Hippocampal formation (tissue), 2 donors: ENCODE measurements at regions not wholly inside any gene's neighbourhood (a gene's known extent, or its start where the extent isn't known, plus 50 kb on each side); places are given as distances from the start of the nearest gene placed in this dataset.
"Not testable (repeated sequence)": the region's sequence is repeated elsewhere in the genome, so short reads cannot be mapped to it uniquely, and the experiment has no call there.

Experiments
- DNase-seq, 2 donors: peaks; one replicate each; lab custom pipeline; 2025; lab: John Stamatoyannopoulos, UW

DNA sequence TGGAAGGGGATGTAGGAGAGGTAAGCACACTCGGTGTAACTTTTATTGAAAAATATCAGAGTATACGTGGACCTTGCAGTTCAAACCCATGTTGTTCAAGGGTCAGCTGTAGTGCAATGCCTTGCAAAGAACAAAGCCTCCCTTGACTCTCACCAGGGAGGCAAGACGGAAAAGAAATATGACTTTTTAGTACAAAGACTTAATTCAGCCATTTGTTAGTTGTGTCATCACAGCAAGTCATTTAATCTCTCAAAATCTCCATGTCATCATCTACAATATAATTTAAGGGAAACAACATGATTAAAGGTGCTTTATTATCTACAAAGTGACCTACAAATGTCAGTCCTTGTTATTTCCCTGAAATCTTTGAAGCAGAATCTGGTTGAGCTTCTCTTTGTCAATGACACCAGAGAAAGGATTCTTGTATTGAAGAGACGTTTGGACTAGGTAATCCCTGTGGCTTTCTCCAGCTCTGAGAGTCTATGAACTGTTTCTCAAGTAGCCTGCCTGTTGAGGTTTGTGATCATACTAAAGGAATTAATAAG, 502.8 kb downstream of the REEP3 start:
- no peak for DNase-seq

DNA sequence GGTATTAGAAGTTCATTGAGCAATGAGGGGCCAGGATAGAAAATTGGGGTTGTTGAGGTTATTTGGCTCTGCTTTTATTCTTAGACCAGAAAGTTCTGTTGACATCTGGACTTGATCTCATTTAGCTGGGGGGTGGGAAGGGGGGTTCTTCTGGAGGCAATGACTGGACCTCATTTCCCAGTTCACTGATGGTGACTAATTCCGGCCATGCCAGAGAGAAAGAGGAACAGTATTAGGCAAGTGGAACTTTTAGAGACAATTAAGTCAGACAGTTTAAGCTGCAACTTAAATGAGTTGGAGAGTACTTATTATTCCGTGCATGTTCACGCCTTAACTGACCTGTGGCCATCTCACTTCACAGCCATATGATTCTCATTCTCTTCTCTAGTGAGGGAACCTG, 512.5 kb downstream of the REEP3 start:
- DNase-seq, result no peak

GRCh38 chr10:64036321-64036930, 515.2 kb downstream of the REEP3 start:
- peak in 1 of 2 donors; percentile 35 for DNase-seq

DNA sequence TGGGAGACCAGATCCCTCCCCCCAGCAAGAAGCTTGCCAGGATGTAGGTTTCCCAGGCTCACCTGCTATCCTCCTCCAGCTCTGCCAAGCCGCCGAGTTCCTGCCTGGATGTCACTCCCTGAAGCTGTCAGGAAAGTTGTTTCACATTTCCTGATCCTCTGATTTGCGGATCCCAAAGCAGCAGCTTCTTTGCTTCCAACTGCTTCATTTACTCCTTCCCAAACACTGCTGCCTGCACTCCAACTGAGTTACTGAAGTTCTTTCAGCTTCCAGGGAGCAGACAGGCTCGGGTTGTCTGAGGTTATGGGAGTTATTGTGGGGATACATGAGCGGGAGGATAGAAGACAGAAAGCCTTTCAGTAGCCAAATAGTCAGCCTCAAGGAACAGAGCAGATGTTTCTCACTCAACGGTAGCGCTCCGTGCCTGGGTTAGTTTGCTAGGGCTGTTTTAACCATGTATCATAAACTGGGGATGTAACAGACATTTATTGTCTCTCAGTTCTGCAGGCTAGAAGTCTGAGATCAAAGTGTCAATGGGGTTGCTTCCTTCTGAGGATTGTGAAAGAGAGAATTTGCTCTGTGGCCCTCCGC, 516.0 kb downstream of the REEP3 start:
- DNase-seq, result peak in 1 of 2 donors; percentile 27

- no peak for DNase-seq
These were observed 516.9 kb downstream of the REEP3 start for GRCh38 chr10:64038107-64038506.

DNA sequence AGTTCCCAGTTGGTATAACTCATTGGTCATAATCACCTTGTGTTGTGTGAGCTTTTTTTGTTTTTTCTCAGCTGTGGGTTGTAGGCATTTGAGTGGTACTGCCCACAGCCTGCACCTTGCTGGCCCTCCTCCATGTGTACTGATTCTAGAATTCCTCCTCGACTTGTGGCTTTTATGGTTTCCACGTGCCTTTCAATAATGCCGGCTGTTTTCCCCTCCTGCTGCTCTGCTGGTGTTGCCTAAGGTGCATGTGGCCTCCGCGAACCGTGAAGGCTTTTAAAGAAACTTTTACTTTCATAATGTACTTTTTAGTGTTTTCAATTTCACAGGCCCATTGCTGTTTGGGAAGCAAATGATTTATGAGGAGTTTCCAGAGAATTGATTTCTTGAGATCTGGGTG, 518.0 kb downstream of the REEP3 start:
- no peak for DNase-seq

DNA sequence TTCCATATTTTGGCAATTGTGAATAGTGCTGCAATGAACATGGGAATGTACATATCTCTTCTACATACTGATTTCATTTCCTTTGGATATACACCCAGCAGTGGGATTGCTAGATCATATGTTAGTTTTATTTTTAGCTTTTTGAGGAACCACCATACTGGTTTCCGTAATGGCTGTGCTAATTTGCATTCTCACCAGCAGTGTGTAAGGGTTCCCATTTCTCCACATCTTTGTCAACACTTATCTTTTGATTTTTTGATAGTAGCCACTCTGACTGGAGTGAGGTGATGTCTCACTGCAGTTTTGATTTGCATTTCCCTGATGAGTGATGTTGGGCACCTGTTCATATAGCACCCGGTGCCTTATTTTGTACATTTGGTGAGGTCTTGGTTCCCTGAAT, 519.6 kb downstream of the REEP3 start:
- DNase-seq, result no peak

- peak; percentile 53 to 57 for DNase-seq
These were observed 520.2 kb downstream of the REEP3 start for GRCh38 chr10:64041185-64041988.

DNA sequence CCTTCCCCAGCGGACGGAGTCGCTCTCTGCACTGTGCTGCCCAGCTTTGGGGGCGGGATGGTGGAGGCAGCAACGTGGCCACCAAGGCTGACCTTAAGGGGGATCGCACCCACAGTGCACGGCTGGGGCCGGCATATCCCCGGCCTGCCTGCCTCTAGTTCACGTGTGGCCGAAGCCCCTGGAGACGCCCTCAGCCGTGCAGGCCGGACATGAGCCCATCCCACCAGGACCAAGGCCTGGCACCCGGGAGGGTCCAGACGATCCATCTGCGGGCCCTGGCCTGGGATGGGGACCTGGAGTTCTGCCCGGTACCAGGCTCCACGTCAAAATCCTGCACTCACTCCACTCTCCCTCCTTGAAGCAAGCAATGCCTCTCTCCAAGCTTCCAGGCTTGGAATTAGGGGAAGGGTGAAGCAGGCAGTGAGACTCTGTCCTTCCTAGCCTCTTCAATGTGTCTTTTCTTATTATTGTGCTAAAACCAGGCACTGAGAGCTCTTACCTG, 520.8 kb downstream of the REEP3 start:
- DNase-seq, result no peak

- DNase-seq, result no peak
These were observed 522.9 kb downstream of the REEP3 start for GRCh38 chr10:64044098-64044497.

DNA sequence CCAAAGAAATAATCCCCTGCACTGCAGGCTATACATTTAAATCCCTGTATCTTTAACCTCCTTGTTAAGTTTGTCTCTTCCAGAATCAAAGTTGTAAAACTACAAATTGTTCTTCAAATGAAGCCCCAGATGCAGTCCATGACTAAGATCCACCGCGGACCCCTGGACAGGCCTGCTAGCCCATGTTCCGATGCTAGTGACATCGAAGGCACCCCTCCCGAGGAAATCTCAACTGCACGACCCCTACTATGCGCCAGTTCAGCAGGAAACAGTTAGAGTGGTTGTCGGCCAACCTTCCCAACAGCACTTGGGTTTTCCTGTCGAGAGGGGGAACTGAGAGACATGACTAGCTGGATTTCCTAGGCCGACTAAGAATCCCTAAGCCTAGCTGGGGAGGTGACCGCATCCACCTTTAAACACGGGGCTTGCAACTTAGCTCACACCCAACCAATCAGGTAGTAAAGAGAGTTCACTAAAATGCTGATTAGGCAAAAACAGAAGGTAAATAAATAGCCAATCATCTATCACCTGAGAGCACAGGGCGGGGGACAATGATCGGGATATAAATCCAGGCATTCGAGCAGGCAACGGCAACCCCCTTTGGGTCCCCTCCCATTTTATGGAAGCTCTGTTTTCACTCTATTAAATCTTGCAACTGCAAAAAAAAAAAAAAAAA, 523.9 kb downstream of the REEP3 start:
- not testable (repeated sequence) for DNase-seq

DNA sequence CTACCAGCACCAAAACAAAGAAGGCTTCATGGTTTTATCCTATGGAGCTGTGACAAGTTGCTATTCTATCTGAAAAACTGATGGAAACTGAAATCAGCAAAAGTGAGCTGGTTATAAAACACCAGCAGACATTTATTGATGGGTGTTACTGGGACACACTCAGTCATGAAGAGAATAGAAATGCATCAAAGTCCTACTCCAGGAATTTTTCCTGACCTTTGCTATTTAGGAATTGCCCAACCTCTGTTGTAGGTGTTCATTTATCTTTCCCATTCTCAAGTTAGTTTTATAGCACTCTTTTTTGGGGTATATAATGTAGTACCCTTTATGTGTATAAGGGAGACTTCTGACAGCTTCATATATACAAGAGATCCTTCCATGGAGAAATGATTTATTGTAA, 533.2 kb downstream of the REEP3 start:
- DNase-seq, result no peak

GRCh38 chr10:64059884-64060283, 538.7 kb downstream of the REEP3 start:
- DNase-seq, result no peak

GRCh38 chr10:64060389-64060788, 539.2 kb downstream of the REEP3 start:
- no peak for DNase-seq

GRCh38 chr10:64062793-64063192, 541.6 kb downstream of the REEP3 start:
- no peak for DNase-seq

DNA sequence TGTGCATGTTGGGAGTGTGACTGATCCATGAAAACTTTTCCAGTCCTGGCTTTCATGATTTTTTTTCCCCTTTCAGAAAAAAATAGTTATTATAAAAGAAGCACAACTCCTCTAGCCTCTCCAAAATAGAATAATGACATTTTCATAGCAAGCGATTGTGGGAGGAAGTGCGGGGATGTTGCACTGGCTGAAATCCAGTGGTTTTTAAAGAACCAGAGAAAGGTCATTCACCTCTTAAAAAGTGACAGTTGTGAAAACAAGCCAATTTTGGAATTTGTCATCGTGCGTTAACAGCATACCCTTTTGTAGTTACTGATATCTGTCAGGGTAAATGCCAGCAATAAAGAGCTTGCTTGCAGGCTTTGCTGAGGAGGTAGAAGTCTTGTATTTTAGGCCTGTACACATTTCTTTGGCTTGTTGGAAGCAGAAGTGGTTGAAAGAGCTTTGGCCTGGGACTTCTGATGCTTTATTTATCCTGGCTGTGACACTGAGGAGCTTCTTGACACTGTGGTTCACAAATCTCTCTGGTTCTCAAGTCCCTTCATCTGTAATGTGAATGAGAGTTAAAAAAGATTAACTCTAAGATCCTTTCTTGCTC, 545.9 kb downstream of the REEP3 start:
- no peak for DNase-seq

DNA sequence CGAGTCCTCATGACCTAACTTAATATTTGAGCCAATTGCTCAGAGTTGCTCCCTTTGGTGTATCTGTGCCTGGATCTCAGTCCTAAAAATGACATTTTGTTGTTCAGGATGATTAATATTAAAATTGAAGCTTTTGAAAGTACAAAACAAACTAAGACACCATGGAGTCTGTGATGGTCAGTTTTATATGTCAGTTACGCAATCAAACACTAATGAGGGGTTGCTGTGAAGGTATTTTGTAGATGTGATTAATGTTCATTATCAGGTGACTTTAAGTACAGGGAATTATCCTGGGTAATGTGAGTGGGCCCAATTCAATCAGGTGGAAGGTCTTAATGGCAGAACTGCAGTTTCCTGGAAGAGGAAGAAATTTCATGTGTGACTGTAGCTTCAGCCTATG, 546.7 kb downstream of the REEP3 start:
- DNase-seq, result no peak

DNA sequence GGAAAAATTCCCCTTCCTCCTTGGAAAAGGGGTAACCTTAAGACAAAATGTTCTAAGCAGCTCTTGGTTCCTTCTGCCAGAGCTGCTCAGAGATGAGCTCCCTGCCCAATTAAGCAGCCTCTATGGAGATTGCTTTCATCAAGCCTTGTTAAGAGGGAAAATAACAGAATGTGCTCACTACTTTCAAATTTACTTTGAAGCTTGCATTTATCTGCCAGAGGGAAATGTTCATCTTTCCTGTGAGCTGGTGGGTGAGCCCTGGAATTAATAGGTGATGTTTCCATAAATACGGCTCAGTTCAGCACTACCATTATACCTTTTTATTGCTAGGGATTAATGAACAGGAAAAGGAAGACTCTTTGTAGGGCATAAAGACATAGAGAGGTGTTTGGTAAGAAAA, 549.0 kb downstream of the REEP3 start:
- DNase-seq, result no peak

DNA sequence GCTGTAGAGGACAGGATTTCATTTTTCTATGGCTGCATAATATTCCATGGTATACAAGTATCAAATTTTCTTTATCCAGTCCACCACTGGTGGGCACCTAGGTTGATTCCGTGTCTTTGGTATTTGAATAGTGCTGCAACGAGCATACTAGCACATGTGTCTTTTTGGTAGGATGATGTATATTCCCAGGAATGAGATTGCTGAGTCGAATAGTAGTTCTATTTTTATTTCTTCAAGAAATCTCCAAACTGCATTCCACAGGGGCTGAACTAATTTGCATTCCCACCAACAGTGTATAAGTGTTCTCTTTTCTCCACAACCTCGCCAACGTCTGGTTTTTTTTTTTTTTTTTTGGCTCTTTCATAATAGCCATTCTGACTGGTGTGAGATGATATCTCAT, 550.0 kb downstream of the REEP3 start:
- no peak for DNase-seq

DNA sequence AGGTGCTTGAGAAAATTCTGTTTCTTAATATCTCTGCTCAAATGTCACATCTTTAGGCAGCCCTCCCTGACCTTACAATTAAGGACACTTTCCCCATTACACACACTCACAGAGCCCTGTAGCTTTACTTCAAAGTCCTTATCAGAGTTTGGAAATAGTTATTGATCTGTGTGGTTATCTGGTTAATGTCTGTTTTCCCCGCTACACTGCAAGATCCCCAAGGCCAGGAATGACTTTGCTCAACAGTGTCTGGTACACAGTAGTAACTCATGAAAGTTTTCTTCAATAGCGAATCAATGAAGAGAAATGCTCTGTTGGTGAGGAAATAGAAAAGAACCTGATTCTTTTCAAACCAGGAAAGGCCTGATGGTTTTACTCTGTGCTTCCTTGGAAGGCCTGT, 554.4 kb downstream of the REEP3 start:
- no peak for DNase-seq

DNA sequence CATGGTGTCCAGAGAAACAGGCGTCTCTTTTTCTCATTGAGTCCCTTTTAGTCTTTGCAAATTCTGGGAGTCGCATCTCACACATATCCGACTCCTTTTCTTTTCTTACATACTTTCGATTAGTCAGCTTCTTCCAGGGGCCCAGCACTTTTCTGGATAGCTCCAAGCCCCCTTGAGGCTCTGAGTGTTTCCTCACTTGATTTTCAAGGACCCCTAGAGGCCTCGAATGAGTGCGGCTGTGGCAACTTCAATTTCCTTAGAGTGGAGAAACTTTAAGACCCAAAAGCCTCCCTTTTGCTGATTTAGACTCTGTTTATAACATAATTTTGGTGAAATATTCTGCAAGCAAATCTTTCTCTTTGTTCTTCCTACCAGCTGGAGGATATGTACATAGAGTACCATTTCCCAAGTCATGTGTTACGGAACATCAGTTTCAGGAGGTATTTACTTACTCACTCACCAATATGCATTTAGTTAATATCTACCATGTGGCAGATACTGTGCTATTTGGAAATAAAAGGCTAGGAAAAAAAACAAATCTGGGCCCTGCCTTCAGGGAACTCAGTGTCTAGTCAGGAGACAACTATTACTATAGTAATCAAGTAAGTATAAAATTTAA, 555.2 kb downstream of the REEP3 start:
- DNase-seq, result no peak
